GM21619 (cell line): ENCODE measurements at regions not wholly inside any gene's neighbourhood (a gene's known extent, or its start where the extent isn't known, plus 50 kb on each side); places are given as distances from the start of the nearest gene placed in this dataset.

Experiments
- ATAC-seq: cut with Tn5 transposase; IDR thresholded peaks from one replicate; pipeline ENCODE4 v1.9.1; 2021; ENCODE audit not compliant: unreplicated experiment

GRCh38 chr5:124664287-124664686, 82.2 kb downstream of the ZNF608 start:
- ATAC-seq: no peak

DNA sequence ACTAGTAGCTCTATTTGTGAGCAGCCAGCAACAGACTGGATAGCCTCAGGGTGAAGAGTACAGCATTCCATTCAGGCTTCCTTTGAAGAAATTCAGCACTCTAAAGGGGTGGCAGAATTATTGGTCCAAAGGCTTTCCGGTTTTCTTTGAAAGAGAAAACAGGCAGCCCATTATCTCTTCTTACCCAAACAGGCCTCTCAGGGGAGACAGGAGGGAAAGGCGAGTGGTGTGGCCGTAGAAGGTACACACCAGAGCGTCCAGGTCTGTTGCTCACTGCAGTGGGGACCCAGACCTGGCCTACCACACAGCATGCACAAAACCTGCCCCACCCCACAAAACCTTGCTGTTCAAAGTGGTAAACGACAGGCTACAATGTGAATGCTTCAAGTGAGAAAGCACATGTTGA, 83.3 kb downstream of the ZNF608 start:
- ATAC-seq: no peak

- no peak for ATAC-seq
These were observed 84.2 kb downstream of the ZNF608 start for GRCh38 chr5:124662181-124662781.

DNA sequence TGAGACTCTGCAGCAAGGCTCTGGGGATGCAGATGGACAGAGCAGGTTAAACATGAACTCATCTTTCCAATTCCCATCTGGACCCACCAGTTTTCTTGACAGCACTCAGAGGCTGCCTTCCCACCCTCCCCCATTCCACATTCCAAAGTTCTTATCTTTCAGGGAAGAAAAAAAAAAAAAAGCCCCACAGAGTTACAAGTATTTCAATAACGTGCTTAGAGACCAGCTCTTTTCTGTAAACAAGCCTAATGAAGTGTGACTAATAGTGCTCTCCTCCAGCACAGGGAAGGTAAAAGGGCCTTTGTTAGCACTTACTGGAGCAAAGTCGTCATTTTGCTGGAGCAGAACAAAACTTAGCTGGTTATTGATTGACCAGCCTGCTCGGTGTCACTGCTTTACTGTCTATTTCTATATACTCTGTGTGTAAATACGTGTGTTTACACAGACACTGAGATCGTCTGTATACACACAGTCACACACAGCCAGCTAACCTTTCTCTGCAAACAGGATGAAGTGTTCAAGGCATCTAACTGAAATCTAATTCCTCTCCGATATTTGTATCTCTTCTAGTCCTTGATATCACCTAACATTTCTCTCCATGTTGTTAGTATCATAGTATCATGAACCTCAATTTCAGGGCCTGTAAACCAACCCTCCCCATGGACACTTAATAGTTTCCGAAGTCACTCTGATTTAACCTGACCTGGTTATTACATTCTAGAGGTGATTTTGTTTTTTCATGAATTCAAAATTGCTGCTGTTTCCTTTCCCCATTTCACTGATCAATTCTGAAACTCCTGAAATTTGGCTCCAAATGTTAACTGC, 84.9 kb downstream of the ZNF608 start:
- ATAC-seq: no peak

DNA sequence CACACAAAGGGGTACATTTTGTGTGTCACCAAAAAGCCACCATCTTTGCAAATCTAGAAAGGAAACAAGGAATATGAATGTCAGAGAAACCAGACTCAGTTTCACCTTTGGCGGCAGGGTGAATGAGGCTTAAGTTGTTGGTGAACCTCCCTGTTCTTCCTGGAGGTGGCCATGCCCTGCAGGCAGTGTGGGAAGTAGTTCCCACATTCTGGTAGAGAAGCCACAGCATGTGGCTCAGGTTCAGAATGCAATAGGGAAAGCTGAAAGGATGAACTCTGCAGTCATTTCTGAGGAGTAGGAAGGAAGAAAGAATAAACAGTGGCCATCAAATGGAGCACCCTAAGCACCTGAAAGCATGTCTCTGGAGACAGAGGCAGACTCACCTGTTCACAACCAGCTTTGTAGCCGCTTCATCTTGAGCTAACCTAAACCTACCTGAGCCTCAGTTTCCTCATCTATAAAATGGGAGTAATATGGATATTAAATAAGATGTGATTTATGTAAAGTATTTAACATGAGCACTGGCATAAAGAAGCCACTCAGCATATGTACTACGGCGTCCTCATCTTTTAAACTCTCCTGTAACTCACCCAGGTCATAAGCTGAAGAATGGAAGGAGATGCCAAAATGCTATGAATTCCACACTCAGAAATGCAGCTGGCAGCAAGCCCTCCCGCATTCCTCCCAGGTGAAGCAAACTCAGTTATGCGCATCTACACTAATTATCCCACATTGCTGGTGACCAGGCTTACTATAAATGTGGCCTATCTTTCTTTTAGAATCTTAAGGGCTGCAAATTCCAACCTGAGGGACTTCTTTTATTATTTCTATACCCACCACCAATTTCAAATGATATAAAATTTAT, 86.0 kb downstream of the ZNF608 start:
- no peak for ATAC-seq

GRCh38 chr5:124659798-124660197, 86.6 kb downstream of the ZNF608 start:
- ATAC-seq: no peak

DNA sequence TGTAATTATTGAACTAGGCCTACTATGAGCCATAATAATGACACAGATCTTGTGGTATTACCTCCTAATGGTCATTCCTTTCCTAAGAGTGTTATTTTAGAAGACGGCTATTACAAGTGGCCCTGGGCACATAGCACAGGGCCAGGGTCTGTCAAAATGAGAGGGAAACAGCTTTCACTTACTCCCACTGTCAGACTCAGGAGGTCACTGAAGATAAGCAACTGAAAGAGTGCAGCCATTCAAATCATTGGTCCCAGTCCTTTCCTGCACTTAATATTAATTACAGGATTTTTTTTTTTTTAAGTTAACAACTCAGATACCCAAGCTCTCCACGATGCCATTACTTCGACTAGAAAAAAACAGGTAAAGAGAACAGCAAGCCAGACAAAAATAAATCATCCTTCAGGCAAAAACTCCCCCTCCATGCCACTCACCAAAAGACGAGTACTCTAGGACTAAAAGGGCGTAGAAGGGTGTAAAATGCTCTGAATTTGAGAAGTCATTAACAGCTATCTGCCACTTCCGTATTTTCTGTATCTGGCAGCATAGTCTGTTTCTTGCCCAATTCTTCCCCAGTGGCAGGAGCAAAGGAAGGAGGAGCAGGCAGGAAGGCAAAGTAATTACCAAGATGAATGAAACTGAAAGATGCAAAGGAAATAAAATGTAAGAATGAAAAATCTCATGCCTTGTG, 87.4 kb downstream of the ZNF608 start:
- ATAC-seq: no peak

DNA sequence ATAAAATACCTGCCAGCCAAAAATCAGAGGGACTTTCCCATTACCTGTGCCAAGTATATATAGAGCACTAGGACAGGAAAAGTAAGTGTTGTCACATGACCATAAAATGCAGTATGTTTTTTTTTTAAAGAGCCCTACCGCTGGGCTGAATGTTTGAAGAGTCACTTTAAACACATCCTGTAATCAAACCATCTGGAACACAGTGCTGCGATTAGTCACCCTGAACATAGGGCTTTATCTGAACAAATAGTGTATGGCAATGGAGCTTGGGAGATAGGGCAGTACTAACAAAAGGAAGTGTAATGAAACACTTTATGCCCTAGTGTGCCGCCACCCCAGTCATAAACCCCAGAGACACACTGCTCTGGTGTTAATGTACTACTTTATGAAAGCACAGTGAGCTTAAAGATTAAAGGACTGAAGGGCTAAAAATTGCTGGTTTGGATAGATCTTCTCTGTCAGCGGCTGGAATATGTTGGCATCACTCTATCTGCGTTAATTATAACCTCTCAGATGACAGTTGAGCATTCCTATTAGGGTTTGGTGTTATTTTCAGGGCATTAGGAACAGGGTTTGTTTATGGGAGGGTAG, 90.4 kb downstream of the ZNF608 start:
- ATAC-seq: no peak

- no peak for ATAC-seq
These were observed 91.1 kb downstream of the ZNF608 start for GRCh38 chr5:124655251-124655917.

DNA sequence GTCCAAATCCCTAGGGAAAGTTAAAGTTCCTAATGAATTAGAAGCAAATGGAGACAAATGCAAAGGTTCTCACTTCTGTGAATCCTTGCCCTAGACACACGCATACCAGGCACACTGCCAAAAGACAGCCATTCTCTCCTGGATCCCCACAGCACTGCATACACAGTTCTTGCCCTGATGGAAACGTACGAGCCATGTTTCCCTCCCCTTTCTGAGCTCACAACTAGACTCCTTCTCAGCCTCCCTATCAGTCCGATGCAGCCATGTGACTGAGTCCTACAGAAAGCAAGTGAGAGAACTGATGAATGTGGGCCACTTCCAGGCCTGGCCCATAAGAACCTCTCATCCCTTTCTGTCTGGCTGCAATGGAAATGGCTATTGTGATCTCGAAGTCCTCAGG, 92.0 kb downstream of the ZNF608 start:
- no peak for ATAC-seq

DNA sequence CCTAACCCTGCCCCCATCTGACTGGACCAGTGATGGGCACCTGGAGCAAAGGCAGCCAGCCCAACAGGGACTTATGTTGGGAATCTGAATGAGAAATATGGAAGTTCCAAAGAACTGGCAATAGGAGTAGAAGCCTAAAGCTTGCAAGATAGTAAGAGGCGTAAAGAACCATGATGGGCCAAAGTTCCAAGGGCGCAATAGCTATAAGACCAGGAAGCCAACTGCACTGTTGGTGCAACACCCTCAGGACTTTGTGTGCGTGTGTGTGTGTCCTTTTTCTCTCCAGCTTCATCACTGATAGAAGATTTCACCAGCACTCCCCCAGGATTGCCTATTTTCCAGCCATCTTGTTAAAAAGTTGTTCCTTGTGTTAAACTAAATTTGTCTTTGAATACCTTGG, 92.8 kb downstream of the ZNF608 start:
- ATAC-seq: no peak

- no peak for ATAC-seq
These were observed 93.5 kb downstream of the ZNF608 start for GRCh38 chr5:124652892-124653441.

GRCh38 chr5:124652514-124652819, 94.0 kb downstream of the ZNF608 start:
- ATAC-seq: no peak

DNA sequence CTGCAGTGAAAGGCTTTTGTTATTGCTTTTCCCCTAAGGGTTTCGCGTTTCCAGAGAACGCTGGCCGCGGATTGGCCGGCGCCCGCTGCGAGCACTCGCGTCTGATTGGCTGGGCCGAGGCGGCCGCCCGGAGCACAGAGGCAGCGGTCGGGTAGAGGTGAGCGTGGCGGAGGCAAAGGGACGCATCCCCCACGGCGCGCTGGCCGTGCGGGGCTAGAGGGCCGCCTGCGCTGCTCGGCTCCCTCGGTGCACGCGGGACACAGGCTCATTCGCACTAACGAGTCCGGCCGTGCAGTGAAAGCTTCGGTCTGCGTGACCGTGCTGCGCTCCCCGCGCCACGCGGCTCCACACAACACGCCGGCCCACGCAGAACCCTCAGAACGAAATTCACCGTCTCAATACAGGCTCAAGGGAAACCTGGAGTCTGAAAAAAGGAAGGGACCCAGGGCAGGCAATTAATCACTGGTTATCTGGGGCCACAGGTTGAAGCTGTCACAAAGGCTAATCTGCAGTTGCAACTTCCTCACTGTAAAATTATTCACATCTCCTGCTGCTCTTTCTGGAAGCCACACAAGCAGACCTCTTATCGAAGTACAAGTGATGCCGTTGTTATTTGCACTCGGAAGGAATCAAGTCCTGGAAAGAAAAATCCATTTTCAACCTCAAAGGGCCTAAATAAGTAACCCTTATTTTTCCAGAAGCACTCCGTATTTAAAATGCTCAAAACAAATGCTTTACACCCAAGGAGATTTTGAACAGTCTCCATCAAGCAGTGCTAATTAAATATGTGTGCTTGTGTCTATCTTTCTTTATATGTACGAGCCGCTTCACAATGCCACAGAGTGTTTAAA, 94.6 kb downstream of the ZNF608 start:
- peak; percentile 25 for ATAC-seq

GRCh38 chr5:124650951-124651662, 95.3 kb downstream of the ZNF608 start:
- no peak for ATAC-seq

GRCh38 chr5:124650147-124650561, 96.3 kb downstream of the ZNF608 start:
- ATAC-seq: peak; percentile 62

DNA sequence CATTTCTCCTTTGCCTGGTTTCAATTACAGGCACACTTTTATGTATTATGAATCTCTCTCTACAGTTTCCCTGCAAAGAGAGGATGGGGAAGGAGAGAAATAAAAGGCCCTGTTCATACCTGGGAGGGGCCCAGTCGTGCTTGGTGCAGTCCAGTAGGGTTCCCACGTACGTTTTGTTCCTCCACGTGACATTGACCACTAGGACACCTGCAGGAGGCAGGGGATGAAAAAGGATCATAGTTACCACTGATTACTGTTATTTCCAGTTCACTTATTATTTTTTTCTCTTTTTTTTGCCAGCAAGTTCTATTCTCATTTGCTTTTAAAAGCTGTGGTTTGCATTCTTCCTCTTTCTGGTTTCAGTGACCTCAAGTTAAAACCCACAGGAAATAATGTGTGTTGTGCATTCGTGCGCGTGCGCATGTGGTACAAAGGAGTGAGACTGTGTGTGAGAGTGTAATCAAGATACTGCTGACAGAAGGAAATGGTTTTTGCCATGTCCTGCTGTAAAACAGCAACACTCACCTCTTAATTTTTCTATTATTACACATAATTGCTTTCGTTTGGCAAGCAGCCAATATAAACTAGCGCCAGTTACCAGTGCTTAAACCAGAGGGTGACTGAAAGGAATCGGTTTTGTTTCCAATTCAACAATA, 96.8 kb downstream of the ZNF608 start:
- ATAC-seq: peak; percentile 78

DNA sequence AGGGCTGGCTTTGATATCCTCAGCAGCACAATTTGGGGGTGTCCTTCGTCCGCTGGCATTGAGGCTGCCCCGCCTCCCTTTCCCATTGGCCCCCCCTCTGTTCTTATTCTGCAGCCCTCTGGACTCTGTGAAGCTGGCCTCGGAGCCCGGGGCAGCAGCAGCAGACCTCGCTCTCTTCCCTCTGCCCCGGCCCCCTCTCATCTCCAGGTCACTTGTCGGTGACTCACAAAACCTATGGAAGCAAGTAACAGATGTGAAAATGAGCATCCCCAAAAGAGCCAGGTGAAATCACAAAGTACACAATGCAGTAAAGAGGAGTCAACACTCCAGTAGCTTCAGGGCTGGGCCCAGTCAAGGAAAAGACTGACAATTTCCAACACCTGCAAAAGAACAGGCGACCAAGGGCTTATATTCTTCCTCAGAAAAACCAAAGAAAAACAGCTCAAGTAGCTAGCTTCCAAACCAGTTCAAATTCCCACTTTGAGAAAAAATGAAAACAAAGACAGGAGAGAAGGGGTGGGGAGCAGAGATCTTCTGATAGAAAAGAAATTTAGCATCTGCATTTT, 97.5 kb downstream of the ZNF608 start:
- no peak for ATAC-seq
